ENCODE measurements at regions not wholly inside any gene's neighbourhood (a gene's known extent, or its start where the extent isn't known, plus 50 kb on each side); places are given as distances from the start of the nearest gene placed in this dataset.

- TF ChIP-seq EZH2 (IDR thresholded peaks at IDR 0.05; ENCODE audit: low read length) = no peak
- H3K9me1 ChIP-seq (ENCODE audit: control insufficient read depth, extremely low read depth, insufficient read depth, low read length) = no peaks in the 10 kb centered on the region
- H3K4me1 ChIP-seq (ENCODE audit: control insufficient read depth, extremely low read depth, insufficient read depth, low read length) = peaks cover 3% of the 10 kb centered on the region
- dilution Hi-C loops (cut with MboI; ENCODE audit: extremely low pct_ligation_motif_present, low sequenced_read_pairs) = no loop called here
- DNase-seq (ENCODE audit: low read depth, low spot score) (no peak), FAIRE-seq (no peak)
- no peaks in the 10 kb centered on the region for H4K20me1 ChIP-seq (ENCODE audit: control insufficient read depth, extremely low read depth, insufficient read depth, low read length)
- H3K9me3 ChIP-seq (ENCODE audit: control insufficient read depth, low read depth, low read length) = no peaks in the 10 kb centered on the region
- no peak overlapping the region for H3K27ac ChIP-seq (ENCODE audit: control insufficient read depth, insufficient read depth, low read length)
- no peak overlapping the region for H3K9ac ChIP-seq (ENCODE audit: control insufficient read depth, extremely low read depth, insufficient read depth, low read length)
- no peaks in the 10 kb centered on the region for H3K27me3 ChIP-seq (ENCODE audit: control insufficient read depth, extremely low read depth, insufficient read depth, low read length)
- H3K4me2 ChIP-seq (ENCODE audit: control insufficient read depth, extremely low read depth, insufficient read depth, low read depth, low read length) = no peak overlapping the region
- H3K4me3 ChIP-seq (ENCODE audit: control insufficient read depth in 2 of 3, extremely low read depth in 1 of 3, insufficient read depth in 2 of 3, low read depth in 1 of 3, low read length in 3 of 3) = no peak overlapping the region
- no peaks in the 10 kb centered on the region for H3K36me3 ChIP-seq (ENCODE audit: control insufficient read depth in 2 of 2, extremely low read depth in 1 of 2, insufficient read depth in 2 of 2, low read length in 2 of 2)
- H2AFZ ChIP-seq (ENCODE audit: control insufficient read depth, low read length) = no peak overlapping the region
- no peaks in the 10 kb centered on the region for H3K79me2 ChIP-seq (ENCODE audit: control insufficient read depth, insufficient read depth, low read length)
Observed at GRCh38 chr9:108417726-108418125, 438.1 kb downstream of the ACTL7B start.

DNA sequence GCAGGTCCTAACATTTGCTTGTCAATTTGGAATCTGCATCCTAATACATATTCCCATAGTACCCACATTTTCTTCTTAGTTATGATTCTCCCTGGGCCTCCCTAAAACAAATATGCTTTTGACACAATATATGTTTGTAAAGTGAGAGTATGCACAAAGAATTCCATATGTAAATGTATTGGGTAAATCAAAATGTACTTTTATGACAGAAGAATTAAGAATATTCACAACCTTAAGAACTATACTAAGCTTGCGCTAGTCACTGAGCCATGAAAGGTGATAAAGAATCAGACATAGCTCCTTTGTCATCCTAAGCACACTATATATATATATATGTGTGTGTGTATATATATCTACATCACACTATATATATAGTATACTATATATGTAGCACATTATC is 438.5 kb downstream of the ACTL7B start:
- dilution Hi-C loops (cut with MboI; ENCODE audit: extremely low pct_ligation_motif_present, low sequenced_read_pairs) = no loop called here
- no peaks in the 10 kb centered on the region for H3K27me3 ChIP-seq (ENCODE audit: control insufficient read depth, extremely low read depth, insufficient read depth, low read length)
- no peaks in the 10 kb centered on the region for H3K9me3 ChIP-seq (ENCODE audit: control insufficient read depth, low read depth, low read length)
- no peaks in the 10 kb centered on the region for H3K9me1 ChIP-seq (ENCODE audit: control insufficient read depth, extremely low read depth, insufficient read depth, low read length)
- H3K79me2 ChIP-seq (ENCODE audit: control insufficient read depth, insufficient read depth, low read length) = no peaks in the 10 kb centered on the region
- H2AFZ ChIP-seq (ENCODE audit: control insufficient read depth, low read length) = no peak overlapping the region
- H3K4me2 ChIP-seq (ENCODE audit: control insufficient read depth, extremely low read depth, insufficient read depth, low read depth, low read length) = no peak overlapping the region
- DNase-seq (ENCODE audit: low read depth, low spot score) (no peak), FAIRE-seq (no peak)
- H3K4me1 ChIP-seq (ENCODE audit: control insufficient read depth, extremely low read depth, insufficient read depth, low read length) = peaks cover 3% of the 10 kb centered on the region
- H3K27ac ChIP-seq (ENCODE audit: control insufficient read depth, insufficient read depth, low read length) = no peak overlapping the region
- H3K4me3 ChIP-seq (ENCODE audit: control insufficient read depth in 2 of 3, extremely low read depth in 1 of 3, insufficient read depth in 2 of 3, low read depth in 1 of 3, low read length in 3 of 3) = no peak overlapping the region
- H3K36me3 ChIP-seq (ENCODE audit: control insufficient read depth in 2 of 2, extremely low read depth in 1 of 2, insufficient read depth in 2 of 2, low read length in 2 of 2) = no peaks in the 10 kb centered on the region
- no peak overlapping the region for H3K9ac ChIP-seq (ENCODE audit: control insufficient read depth, extremely low read depth, insufficient read depth, low read length)
- TF ChIP-seq CTCF (optimal IDR thresholded peaks at IDR 0.05 in 1 of 3, IDR thresholded peaks at IDR 0.05 in 1 of 3, conservative IDR thresholded peaks at IDR 0.05 in 1 of 3; ENCODE audit: extremely low read depth in 1 of 3, insufficient read depth in 2 of 3, low read length in 3 of 3) (no peak), EZH2 (IDR thresholded peaks at IDR 0.05; ENCODE audit: low read length) (no peak)
- H4K20me1 ChIP-seq (ENCODE audit: control insufficient read depth, extremely low read depth, insufficient read depth, low read length) = no peaks in the 10 kb centered on the region

- Histone ChIP-seq H3K4me2 (ENCODE audit: control insufficient read depth, extremely low read depth, insufficient read depth, low read depth, low read length) (peak overlapping the region; percentile 23), H4K20me1 (ENCODE audit: control insufficient read depth, extremely low read depth, insufficient read depth, low read length) (no peaks in the 10 kb centered on the region), H3K9me3 (ENCODE audit: control insufficient read depth, low read depth, low read length) (no peaks in the 10 kb centered on the region), H3K9me1 (ENCODE audit: control insufficient read depth, extremely low read depth, insufficient read depth, low read length) (no peaks in the 10 kb centered on the region), H2AFZ (ENCODE audit: control insufficient read depth, low read length) (peak overlapping the region; percentile 82), H3K4me3 (ENCODE audit: control insufficient read depth in 2 of 3, extremely low read depth in 1 of 3, insufficient read depth in 2 of 3, low read depth in 1 of 3, low read length in 3 of 3) (no peak overlapping the region), H3K36me3 (ENCODE audit: control insufficient read depth in 2 of 2, extremely low read depth in 1 of 2, insufficient read depth in 2 of 2, low read length in 2 of 2) (no peaks in the 10 kb centered on the region), H3K4me1 (ENCODE audit: control insufficient read depth, extremely low read depth, insufficient read depth, low read length) (peaks cover 3% of the 10 kb centered on the region), H3K79me2 (ENCODE audit: control insufficient read depth, insufficient read depth, low read length) (no peaks in the 10 kb centered on the region), H3K27ac (ENCODE audit: control insufficient read depth, insufficient read depth, low read length) (peak overlapping the region; percentile 19), H3K27me3 (ENCODE audit: control insufficient read depth, extremely low read depth, insufficient read depth, low read length) (no peaks in the 10 kb centered on the region), H3K9ac (ENCODE audit: control insufficient read depth, extremely low read depth, insufficient read depth, low read length) (no peak overlapping the region)
- dilution Hi-C loops (cut with MboI; ENCODE audit: extremely low pct_ligation_motif_present, low sequenced_read_pairs) = no loop called here
- TF ChIP-seq EZH2 (IDR thresholded peaks at IDR 0.05; ENCODE audit: low read length) (no peak), CTCF (optimal IDR thresholded peaks at IDR 0.05 in 1 of 3, IDR thresholded peaks at IDR 0.05 in 1 of 3, conservative IDR thresholded peaks at IDR 0.05 in 1 of 3; ENCODE audit: extremely low read depth in 1 of 3, insufficient read depth in 2 of 3, low read length in 3 of 3) (peak; percentile 18 to 35 (median 33))
- FAIRE-seq = peak; percentile 77
- no peak for DNase-seq (ENCODE audit: low read depth, low spot score)
Observed at GRCh38 chr9:108416324-108416723, 439.5 kb downstream of the ACTL7B start.

Measured in keratinocyte (primary cell).